Osteoblast (primary cell): ENCODE measurements at regions not wholly inside any gene's neighbourhood (a gene's known extent, or its start where the extent isn't known, plus 50 kb on each side); places are given as distances from the start of the nearest gene placed in this dataset.

Source experiments
- DNase-seq: peaks from one replicate; pipeline ENCODE4 v3.0.0; 2011; ENCODE audit warnings: low spot score, mixed read lengths; ENCODE audit not compliant: insufficient read length; ENCODE audit errors: missing footprints
- H2AFZ ChIP-seq: 2 replicates; pipeline ENCODE4 v1.6.0; 2011; ENCODE audit warnings: mild to moderate bottlenecking, low read length
- H3K27ac ChIP-seq: 2 replicates; pipeline ENCODE4 v1.5.1; 2011; ENCODE audit warnings: mild to moderate bottlenecking, low read depth, low read length, moderate library complexity
- H3K27me3 ChIP-seq: 2 replicates; pipeline ENCODE4 v1.6.0; 2012; ENCODE audit warnings: mild to moderate bottlenecking, control low read depth, inconsistent platforms, low read length, moderate library complexity; ENCODE audit not compliant: insufficient read depth
- H3K36me3 ChIP-seq: 2 replicates; pipeline ENCODE4 v1.5.1; 2011; ENCODE audit warnings: mild to moderate bottlenecking, low read length, control low read depth, moderate library complexity; ENCODE audit not compliant: insufficient read depth
- H3K4me1 ChIP-seq: 2 replicates; pipeline ENCODE4 v1.5.1; 2011; ENCODE audit warnings: mild to moderate bottlenecking, low read length, control low read depth, moderate library complexity; ENCODE audit not compliant: insufficient read depth
- H3K4me2 ChIP-seq: 2 replicates; pipeline ENCODE4 v1.6.0; 2011; ENCODE audit warnings: mild to moderate bottlenecking, low read length; ENCODE audit not compliant: insufficient read depth
- H3K4me3 ChIP-seq: fragments of 200-600 bp; sonication (generic); 3 replicates; pipeline ENCODE4 v1.5.1; 2012; ENCODE audit warnings: mild to moderate bottlenecking, low read length, inconsistent platforms; ENCODE audit not compliant: insufficient read depth
- H3K79me2 ChIP-seq: 2 replicates; pipeline ENCODE4 v1.6.0; 2012; ENCODE audit warnings: mild to moderate bottlenecking, low read length, control low read depth, inconsistent platforms; ENCODE audit not compliant: insufficient read depth
- H3K9me3 ChIP-seq: 2 replicates; pipeline ENCODE4 v1.5.1; 2011; ENCODE audit warnings: low read depth, low read length, control low read depth
- H4K20me1 ChIP-seq: 2 replicates; pipeline ENCODE4 v1.6.0; 2012; ENCODE audit warnings: mild to moderate bottlenecking, low read length, control low read depth; ENCODE audit not compliant: insufficient read depth
- TF ChIP-seq, protein P1 (sequence below): IDR thresholded peaks from 2 replicates; pipeline ENCODE4 v1.5.1; 2011; ENCODE audit warnings: mild to moderate bottlenecking, low read depth, low read length, moderate library complexity; ENCODE audit errors: extremely low read depth

DNA sequence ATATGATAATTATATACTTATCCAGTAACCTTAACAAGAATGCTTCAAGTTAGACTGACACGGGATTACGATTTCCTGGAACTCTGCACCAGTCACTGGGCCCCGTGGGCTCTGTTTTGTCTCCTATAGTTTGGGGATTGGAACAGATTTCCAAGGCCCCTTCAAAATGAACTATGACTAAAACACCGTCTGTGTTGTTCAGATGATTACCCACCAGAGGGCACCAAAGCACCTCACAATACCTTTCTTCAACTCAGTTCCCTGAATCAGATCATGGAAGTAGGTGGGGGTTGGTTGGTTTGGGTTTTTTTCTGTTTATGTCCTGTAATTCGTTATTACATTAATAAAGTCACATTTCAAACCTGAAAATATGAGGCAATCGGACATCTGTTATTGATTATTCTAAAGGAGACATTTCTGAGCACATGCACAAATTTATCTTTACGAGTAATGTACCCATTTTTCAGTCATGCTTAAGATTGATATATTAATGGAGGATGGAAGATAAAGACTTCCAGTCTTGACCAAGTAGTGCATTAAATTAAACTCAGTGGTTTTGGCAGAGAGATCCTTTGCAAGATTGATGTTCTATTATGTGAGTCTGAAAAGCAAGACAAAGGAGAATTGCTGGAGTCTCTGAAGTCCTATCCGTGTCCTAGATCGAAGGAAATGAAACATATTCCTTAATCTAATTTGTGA, 112.0 kb upstream of the COL21A1 start:
- H3K79me2 ChIP-seq, result no peaks in the 10 kb centered on the region
- no peaks in the 10 kb centered on the region for H4K20me1 ChIP-seq
- H3K36me3 ChIP-seq, result no peaks in the 10 kb centered on the region
- no peak overlapping the region for H2AFZ ChIP-seq
- H3K4me2 ChIP-seq, result no peak overlapping the region
- H3K4me1 ChIP-seq, result peaks cover 33% of the 10 kb centered on the region
- no peaks in the 10 kb centered on the region for H3K9me3 ChIP-seq
- no peak overlapping the region for H3K4me3 ChIP-seq
- peak; percentile 78 for DNase-seq
- no peak overlapping the region for H3K27ac ChIP-seq
- no peaks in the 10 kb centered on the region for H3K27me3 ChIP-seq
- TF ChIP-seq, protein P1, sequence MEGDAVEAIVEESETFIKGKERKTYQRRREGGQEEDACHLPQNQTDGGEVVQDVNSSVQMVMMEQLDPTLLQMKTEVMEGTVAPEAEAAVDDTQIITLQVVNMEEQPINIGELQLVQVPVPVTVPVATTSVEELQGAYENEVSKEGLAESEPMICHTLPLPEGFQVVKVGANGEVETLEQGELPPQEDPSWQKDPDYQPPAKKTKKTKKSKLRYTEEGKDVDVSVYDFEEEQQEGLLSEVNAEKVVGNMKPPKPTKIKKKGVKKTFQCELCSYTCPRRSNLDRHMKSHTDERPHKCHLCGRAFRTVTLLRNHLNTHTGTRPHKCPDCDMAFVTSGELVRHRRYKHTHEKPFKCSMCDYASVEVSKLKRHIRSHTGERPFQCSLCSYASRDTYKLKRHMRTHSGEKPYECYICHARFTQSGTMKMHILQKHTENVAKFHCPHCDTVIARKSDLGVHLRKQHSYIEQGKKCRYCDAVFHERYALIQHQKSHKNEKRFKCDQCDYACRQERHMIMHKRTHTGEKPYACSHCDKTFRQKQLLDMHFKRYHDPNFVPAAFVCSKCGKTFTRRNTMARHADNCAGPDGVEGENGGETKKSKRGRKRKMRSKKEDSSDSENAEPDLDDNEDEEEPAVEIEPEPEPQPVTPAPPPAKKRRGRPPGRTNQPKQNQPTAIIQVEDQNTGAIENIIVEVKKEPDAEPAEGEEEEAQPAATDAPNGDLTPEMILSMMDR, result peak; percentile 73

DNA sequence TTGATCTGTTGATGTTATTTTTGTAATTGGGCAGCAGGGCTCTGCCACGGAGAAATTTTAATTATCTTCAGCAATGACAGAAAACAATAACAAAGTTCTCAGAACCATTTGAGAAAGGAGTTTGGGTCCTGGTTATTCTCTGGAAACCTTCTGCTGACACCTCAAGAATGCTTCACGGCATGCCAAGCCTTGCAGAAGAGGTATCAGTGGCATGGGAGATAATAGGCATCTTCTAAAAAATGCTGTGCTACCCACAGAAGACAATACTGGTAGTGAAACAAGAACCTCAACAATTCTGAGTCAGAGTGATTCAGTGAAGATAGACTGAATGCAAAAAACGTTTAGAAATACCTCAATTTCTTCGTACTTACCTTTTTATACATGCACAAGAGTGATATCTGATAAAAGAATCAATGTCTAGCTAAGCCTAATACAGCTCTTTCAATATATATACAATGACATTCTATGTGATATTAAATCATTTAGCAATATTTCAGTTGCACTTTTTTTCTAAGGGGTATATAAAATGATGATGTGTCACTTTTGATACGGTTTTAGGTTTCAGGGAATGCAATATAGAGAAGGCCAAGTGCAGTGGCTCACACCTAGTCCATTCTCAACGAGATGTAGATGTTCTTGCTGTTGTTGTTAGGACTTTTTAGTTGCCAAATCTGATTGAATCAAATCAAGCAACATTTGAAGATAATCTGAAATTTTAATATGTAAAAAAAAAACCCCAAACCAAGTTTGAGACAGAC, 110.4 kb upstream of the COL21A1 start:
- peak; percentile 32 for DNase-seq
- Histone ChIP-seq H3K27ac (no peak overlapping the region), H3K27me3 (no peaks in the 10 kb centered on the region), H3K4me2 (peak overlapping the region; percentile 62), H4K20me1 (no peaks in the 10 kb centered on the region), H3K4me3 (peak overlapping the region; percentile 9), H3K4me1 (peaks cover 25% of the 10 kb centered on the region), H3K36me3 (no peaks in the 10 kb centered on the region), H3K79me2 (no peaks in the 10 kb centered on the region), H2AFZ (no peak overlapping the region), H3K9me3 (no peaks in the 10 kb centered on the region)
- TF ChIP-seq, protein P1, result no peak

DNA sequence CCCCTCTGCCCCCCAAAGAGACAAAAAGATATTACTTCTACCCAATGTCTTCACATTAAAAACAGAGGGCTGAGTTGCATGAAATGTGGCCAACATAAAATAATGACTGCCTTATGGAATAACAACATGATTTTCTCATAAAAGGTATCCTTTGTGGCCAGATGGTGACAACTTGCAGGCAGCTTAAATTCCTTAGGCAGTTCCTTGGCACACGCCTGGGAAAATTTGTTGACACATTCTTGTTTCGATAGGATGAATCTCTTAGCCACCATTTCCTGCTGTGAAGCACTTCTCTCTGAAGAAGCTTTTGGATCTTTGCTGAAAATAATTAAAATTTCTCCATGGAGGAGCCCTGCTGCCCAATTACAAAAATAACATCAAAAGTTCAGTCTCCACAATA, 109.0 kb upstream of the COL21A1 start:
- DNase-seq, result peak; percentile 58
- Histone ChIP-seq H3K36me3 (no peaks in the 10 kb centered on the region), H3K27me3 (no peaks in the 10 kb centered on the region), H3K9me3 (no peaks in the 10 kb centered on the region), H3K4me2 (peak overlapping the region; percentile 24), H2AFZ (no peak overlapping the region), H3K79me2 (no peaks in the 10 kb centered on the region), H3K27ac (no peak overlapping the region), H3K4me3 (no peak overlapping the region), H3K4me1 (peaks cover 25% of the 10 kb centered on the region), H4K20me1 (no peaks in the 10 kb centered on the region)
- TF ChIP-seq, protein P1, result no peak

DNA sequence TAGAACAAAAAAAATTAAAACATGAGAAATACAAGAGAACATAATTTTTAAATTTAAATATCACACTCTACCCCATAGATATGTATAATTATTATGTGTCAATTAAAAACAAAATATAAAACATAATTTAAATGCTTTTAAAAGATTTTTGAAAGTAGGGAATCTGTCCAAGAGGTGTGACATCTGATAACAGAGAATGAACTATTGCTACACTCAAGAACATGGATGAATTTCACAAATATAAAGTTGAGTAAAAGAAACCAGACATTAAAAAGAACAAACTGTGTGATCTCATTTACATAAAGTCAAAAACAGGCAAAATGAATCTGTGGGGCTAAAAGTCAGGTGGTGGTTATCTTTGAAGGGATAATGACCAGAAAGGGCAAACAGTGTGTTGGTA, 106.5 kb upstream of the COL21A1 start:
- H3K27me3 ChIP-seq, result no peaks in the 10 kb centered on the region
- no peak overlapping the region for H3K4me2 ChIP-seq
- no peak overlapping the region for H3K4me3 ChIP-seq
- TF ChIP-seq, protein P1, result no peak
- no peaks in the 10 kb centered on the region for H3K9me3 ChIP-seq
- no peak for DNase-seq
- no peak overlapping the region for H2AFZ ChIP-seq
- H3K36me3 ChIP-seq, result no peaks in the 10 kb centered on the region
- H4K20me1 ChIP-seq, result no peaks in the 10 kb centered on the region
- no peaks in the 10 kb centered on the region for H3K79me2 ChIP-seq
- no peak overlapping the region for H3K27ac ChIP-seq
- peaks cover 37% of the 10 kb centered on the region for H3K4me1 ChIP-seq
